OCI-LY1 (cell line): ENCODE measurements at regions not wholly inside any gene's neighbourhood (a gene's known extent, or its start where the extent isn't known, plus 50 kb on each side); places are given as distances from the start of the nearest gene placed in this dataset.

ENCODE experiments used
- CTCF ChIP-seq: fragments of 200-600 bp; sonication (generic), shearing (Covaris generic); IDR thresholded peaks from 2 replicates; pipeline ENCODE4 v1.5.1; 2017; ENCODE audit warnings: mild to moderate bottlenecking, antibody characterized with exemption, low read length, moderate library complexity, mixed read lengths
- EZH2 ChIP-seq: fragments of 200-600 bp; sonication (generic), shearing (Covaris generic); IDR thresholded peaks from 2 replicates; pipeline ENCODE4 v1.8.0; 2017; ENCODE audit warnings: borderline replicate concordance, mixed run types, mild to moderate bottlenecking, antibody characterized with exemption, low read length, moderate library complexity, mixed read lengths

GRCh38 chr2:217370391-217370790 lies 510.5 kb upstream of the TNP1 start:
- TF ChIP-seq CTCF (no peak), EZH2 (no peak)
